Heart right ventricle (tissue), 16 donors: ENCODE measurements at regions not wholly inside any gene's neighbourhood (a gene's known extent, or its start where the extent isn't known, plus 50 kb on each side); places are given as distances from the start of the nearest gene placed in this dataset.

Experiments used
- ATAC-seq, 8 donors: fragments of 200-7000 bp; cut with Tn5 transposase; one replicate each; pipeline ENCODE4 v1.9.1; 2020; ENCODE audit warnings: mild to moderate bottlenecking in 8 of 8, moderate library complexity in 8 of 8, moderate number of reproducible peaks in 1 of 8
- DNase-seq, 2 donors: peaks; one replicate each; pipeline ENCODE4 v3.0.0-alpha.2; 2020
- H3K27ac ChIP-seq, 10 donors: fragments of 200-600 bp; sonication (generic) in 2 of 10; one replicate each; pipeline versions ENCODE4 v1.5.0 to v1.8.0; 2020 to 2022; ENCODE audit warnings: mild to moderate bottlenecking in 3 of 10
- H3K27me3 ChIP-seq, 7 donors: fragments of 200-600 bp; one replicate each; pipeline ENCODE4 v1.8.0; 2021 to 2022; ENCODE audit warnings: mild to moderate bottlenecking in 2 of 7
- H3K36me3 ChIP-seq, 9 donors: fragments of 200-600 bp; sonication (generic) in 1 of 9; one replicate each; pipeline versions ENCODE4 v1.5.0 to v1.8.0; 2020 to 2022; ENCODE audit warnings: mild to moderate bottlenecking in 2 of 9
- H3K4me1 ChIP-seq, 9 donors: fragments of 200-600 bp; sonication (generic) in 1 of 9; one replicate each; pipeline versions ENCODE4 v1.5.0 to v1.8.0; 2020 to 2022; ENCODE audit warnings: mild to moderate bottlenecking in 4 of 9
- H3K4me3 ChIP-seq, 10 donors: fragments of 200-600 bp; sonication (generic) in 2 of 10; one replicate each; pipeline versions ENCODE4 v1.5.0 to v1.8.0; 2020 to 2022; ENCODE audit warnings: mild to moderate bottlenecking in 7 of 10, moderate library complexity in 2 of 10
- H3K9me3 ChIP-seq, 11 donors: fragments of 200-600 bp in 10 of 11; sonication (generic) in 2 of 11; one replicate each; pipeline versions ENCODE4 v1.5.0 to v1.8.0; 2013 to 2022; ENCODE audit warnings: mild to moderate bottlenecking in 2 of 11, control low read depth in 1 of 11, moderate library complexity in 1 of 11
- WGBS, 2 donors: extraction: QIAGEN DNeasy Blood & Tissue Kit; methylation state at CpG; one replicate each; pipeline ENCODE4 v1.1.7; 2013; ENCODE audit warnings: inconsistent platforms in 1 of 2; 5-methylcytosine and 5-hydroxymethylcytosine counted together
- intact Hi-C, 10 donors: fragments of 100-400 bp; cut with DNase I; formaldehyde crosslinking; loops; one replicate each; pipeline versions ENCODE4 v1.11.1 to v1.14.2; 2022
- TF ChIP-seq, protein P1 (sequence below), 9 donors: fragments of 200-600 bp; sonication (generic) in 2 of 9; IDR thresholded peaks; one replicate each; pipeline versions ENCODE4 v1.5.0 to v1.8.0; 2021 to 2022; ENCODE audit warnings: antibody characterized with exemption in 9 of 9, mild to moderate bottlenecking in 5 of 9, moderate library complexity in 1 of 9
- donor health status: Arrhythmogenic right ventricular cardiomyopathy.
- donor health status: ischemic (EF 13 %, LVEDD 7.1; RV severe dilation, severe dysfunction).
- donor health status: healthy with polysubstance abuse.
- donor health status: DM: no; HTN: yes; CAD: no.
- donor health status: DM: no; HTN: no; CAD: no.
- donor health status: ischemic (EF 25% LVEDD 6.9; RV normal size, moderate dysfunction).
- donor health status: ischemic (EF 25% LVEDD 5.7; RV mildly dilated, moderate dysfunction).
- donor health status: healthy.
- donor health status: DM: yes; HTN: yes; CAD: no.
- donor health status: Ischemic cardiomyopathy.
- donor health status: ischemic (EF 35%, LVEDD 5.7; RV mildly dilated, moderate dysfunction).
- donor health status: nonischemic (EF 11% LVEDD 7.7; RV severe dilation, severe dysfunction).
- donor health status: DM: yes; HTN: yes; CAD: no.
- donor health status: PGD.
- donor health status: ischemic (EF 29% LVEDD 5.4; RV normal size, mild dysfunction).
- donor health status: nonischemic (EF 23%, LVEDD 6.1; RV moderate dilation, normal function).

GRCh38 chr18:39741755-39742466, 2176.3 kb upstream of the CELF4 start:
- WGBS, 2 donors, result 63 to 78% methylated on average over 8 of the region's 8 CpGs
- TF ChIP-seq, protein P1, sequence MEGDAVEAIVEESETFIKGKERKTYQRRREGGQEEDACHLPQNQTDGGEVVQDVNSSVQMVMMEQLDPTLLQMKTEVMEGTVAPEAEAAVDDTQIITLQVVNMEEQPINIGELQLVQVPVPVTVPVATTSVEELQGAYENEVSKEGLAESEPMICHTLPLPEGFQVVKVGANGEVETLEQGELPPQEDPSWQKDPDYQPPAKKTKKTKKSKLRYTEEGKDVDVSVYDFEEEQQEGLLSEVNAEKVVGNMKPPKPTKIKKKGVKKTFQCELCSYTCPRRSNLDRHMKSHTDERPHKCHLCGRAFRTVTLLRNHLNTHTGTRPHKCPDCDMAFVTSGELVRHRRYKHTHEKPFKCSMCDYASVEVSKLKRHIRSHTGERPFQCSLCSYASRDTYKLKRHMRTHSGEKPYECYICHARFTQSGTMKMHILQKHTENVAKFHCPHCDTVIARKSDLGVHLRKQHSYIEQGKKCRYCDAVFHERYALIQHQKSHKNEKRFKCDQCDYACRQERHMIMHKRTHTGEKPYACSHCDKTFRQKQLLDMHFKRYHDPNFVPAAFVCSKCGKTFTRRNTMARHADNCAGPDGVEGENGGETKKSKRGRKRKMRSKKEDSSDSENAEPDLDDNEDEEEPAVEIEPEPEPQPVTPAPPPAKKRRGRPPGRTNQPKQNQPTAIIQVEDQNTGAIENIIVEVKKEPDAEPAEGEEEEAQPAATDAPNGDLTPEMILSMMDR (IDR thresholded peaks at IDR 0.05), result no peak
- no peaks in the 10 kb centered on the region for H3K36me3 ChIP-seq

GRCh38 chr18:39737869-39738268, 2172.3 kb upstream of the CELF4 start:
- Histone ChIP-seq H3K27me3 (no peaks in the 10 kb centered on the region), H3K4me1 (no peaks in the 10 kb centered on the region), H3K9me3 (peaks cover 0 to 3% (median 0%) of the 10 kb centered on the region in 11 donors), H3K27ac (no peak overlapping the region), H3K36me3 (no peaks in the 10 kb centered on the region), H3K4me3 (no peak overlapping the region)
- ATAC-seq (no peak), DNase-seq (no peak)
- TF ChIP-seq, protein P1 (IDR thresholded peaks at IDR 0.05), result no peak
- intact Hi-C loops, result no loop called here
- 92 to 94% methylated on average over 3 of the region's 3 CpGs for WGBS, 2 donors

More at GRCh38 chr18:39741755-39742466, 2176.3 kb upstream of the CELF4 start:
- Histone ChIP-seq H3K4me3 (no peak overlapping the region), H3K27ac (no peak overlapping the region), H3K4me1 (no peaks in the 10 kb centered on the region), H3K27me3 (no peaks in the 10 kb centered on the region), H3K9me3 (no peaks in the 10 kb centered on the region)
- DNase-seq (no peak), ATAC-seq (no peak)
- intact Hi-C loops, result no loop called here

DNA sequence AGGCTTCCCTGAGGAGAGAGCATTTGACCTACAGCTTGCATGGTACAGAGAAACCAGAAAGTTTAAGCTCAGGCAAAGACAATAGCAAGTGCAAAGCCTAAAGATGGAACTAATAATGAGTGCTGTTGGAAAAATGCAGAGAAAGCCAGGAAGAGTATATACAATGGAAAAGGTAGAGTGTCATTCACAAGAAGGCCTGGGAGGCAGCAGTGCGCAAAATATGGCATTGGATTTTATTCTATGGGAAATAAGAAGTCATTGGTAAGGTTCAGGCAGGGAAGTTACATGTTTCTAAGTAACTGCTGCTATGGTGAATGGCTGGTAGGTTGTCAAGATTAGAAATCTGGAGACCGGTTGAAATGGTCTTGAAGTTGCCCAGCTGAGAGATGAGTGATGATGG, 2167.3 kb upstream of the CELF4 start:
- Histone ChIP-seq H3K9me3 (peaks cover 0 to 3% (median 0%) of the 10 kb centered on the region in 11 donors), H3K36me3 (no peaks in the 10 kb centered on the region), H3K27me3 (no peaks in the 10 kb centered on the region), H3K4me3 (no peak overlapping the region), H3K27ac (no peak overlapping the region), H3K4me1 (no peaks in the 10 kb centered on the region)
- WGBS, 2 donors, result 89% methylated on average over 2 of the region's 2 CpGs
- ATAC-seq (no peak), DNase-seq (no peak)
- intact Hi-C loops, result no loop called here
- TF ChIP-seq, protein P1 (IDR thresholded peaks at IDR 0.05), result no peak

DNA sequence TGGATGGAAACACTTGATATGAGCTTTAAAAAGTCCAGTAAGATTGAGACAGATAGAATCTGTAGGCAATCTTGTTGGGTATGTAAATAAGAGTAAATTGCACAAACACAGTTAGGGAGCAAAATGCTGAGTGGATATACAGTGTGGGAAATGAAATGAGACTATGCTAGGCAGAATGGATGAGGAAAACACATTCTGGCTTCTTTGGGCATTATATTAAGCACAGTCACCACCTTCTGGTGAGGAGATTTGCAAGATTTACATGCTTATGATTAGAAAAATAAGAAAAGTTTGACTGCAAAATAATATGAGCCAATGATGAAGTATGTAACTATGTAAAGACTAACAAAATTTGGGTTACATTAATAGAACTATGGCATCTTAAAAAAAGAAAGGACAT, 2165.0 kb upstream of the CELF4 start:
- ATAC-seq, result no peak

More for the DNA sequence above, 2165.0 kb upstream of the CELF4 start:
- no peak overlapping the region for H3K27ac ChIP-seq
- no peaks in the 10 kb centered on the region for H3K27me3 ChIP-seq
- no peak overlapping the region for H3K4me3 ChIP-seq
- DNase-seq, result no peak
- H3K9me3 ChIP-seq, result peaks cover 0 to under 1% (median 0%) of the 10 kb centered on the region in 11 donors
- TF ChIP-seq, protein P1 (IDR thresholded peaks at IDR 0.05), result no peak
- no peaks in the 10 kb centered on the region for H3K4me1 ChIP-seq
- H3K36me3 ChIP-seq, result no peaks in the 10 kb centered on the region
- intact Hi-C loops, result no loop called here
